Mammary epithelial cell (primary cell): ENCODE measurements at regions not wholly inside any gene's neighbourhood (a gene's known extent, or its start where the extent isn't known, plus 50 kb on each side); places are given as distances from the start of the nearest gene placed in this dataset.

Experiments
- EZH2 ChIP-seq: IDR thresholded peaks from 2 replicates; pipeline ENCODE4 v1.6.1; 2012; ENCODE audit warnings: low read length, inconsistent platforms, borderline replicate concordance
- TF ChIP-seq, protein P1 (sequence below), 2 donors: IDR thresholded peaks in 1 of 2; conservative IDR thresholded peaks in 1 of 2; 2 replicates each; pipeline ENCODE4 v1.5.1; 2011 to 2012; ENCODE audit warnings: inconsistent platforms in 2 of 2, low read length in 2 of 2, mild to moderate bottlenecking in 2 of 2, control low read depth in 1 of 2, low read depth in 1 of 2; ENCODE audit not compliant: insufficient read depth in 1 of 2; ENCODE audit errors: extremely low read depth in 1 of 2

DNA sequence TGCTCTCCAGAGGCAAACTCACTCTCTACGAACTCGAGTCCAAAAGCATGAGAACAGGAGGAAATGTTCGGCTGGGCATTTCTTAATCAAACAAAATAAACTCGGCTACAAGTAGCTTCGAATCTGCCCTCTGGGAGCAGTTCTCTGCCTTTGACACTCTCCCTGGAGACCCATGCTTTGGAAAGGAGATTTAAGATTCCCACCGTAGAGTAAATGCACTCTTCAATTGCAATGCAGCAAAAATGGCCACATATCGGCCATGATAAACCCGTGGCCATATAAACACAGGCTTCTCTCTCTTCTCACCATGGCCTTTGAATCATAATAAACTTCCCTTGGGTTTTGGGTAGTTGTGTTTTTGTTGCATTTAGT is 215.4 kb downstream of the TOMM20 start:
- TF ChIP-seq, protein P1, sequence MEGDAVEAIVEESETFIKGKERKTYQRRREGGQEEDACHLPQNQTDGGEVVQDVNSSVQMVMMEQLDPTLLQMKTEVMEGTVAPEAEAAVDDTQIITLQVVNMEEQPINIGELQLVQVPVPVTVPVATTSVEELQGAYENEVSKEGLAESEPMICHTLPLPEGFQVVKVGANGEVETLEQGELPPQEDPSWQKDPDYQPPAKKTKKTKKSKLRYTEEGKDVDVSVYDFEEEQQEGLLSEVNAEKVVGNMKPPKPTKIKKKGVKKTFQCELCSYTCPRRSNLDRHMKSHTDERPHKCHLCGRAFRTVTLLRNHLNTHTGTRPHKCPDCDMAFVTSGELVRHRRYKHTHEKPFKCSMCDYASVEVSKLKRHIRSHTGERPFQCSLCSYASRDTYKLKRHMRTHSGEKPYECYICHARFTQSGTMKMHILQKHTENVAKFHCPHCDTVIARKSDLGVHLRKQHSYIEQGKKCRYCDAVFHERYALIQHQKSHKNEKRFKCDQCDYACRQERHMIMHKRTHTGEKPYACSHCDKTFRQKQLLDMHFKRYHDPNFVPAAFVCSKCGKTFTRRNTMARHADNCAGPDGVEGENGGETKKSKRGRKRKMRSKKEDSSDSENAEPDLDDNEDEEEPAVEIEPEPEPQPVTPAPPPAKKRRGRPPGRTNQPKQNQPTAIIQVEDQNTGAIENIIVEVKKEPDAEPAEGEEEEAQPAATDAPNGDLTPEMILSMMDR (conservative IDR thresholded peaks at IDR 0.05 in 1 of 2, IDR thresholded peaks at IDR 0.05 in 1 of 2; ENCODE audit: extremely low read depth in 1 of 2, insufficient read depth in 1 of 2, low read depth in 1 of 2, low read length in 2 of 2): no peak
- TF ChIP-seq EZH2: no peak
